OCI-LY3 (cell line): ENCODE measurements at regions not wholly inside any gene's neighbourhood (a gene's known extent, or its start where the extent isn't known, plus 50 kb on each side); places are given as distances from the start of the nearest gene placed in this dataset.

Experiments
- CTCF ChIP-seq: fragments of 200-600, 300-600 bp; sonication (generic); IDR thresholded peaks from 2 replicates; pipeline ENCODE4 v1.5.1; 2014; ENCODE audit warnings: antibody characterized with exemption, low read length, low read depth
- EZH2phosphoT487 ChIP-seq: fragments of 200-600 bp; shearing (Covaris generic); IDR thresholded peaks from 2 replicates; pipeline ENCODE4 v1.6.1; 2018; ENCODE audit warnings: antibody characterized with exemption, mixed run types, low read depth

GRCh38 chr4:30386266-30386895 is 333.8 kb upstream of the PCDH7 start:
- TF ChIP-seq CTCF (no peak), EZH2phosphoT487 (no peak)
